ENCODE measurements at regions not wholly inside any gene's neighbourhood (a gene's known extent, or its start where the extent isn't known, plus 50 kb on each side); places are given as distances from the start of the nearest gene placed in this dataset.

- Histone ChIP-seq H3K9me2 (replicated peaks; ENCODE audit: insufficient read depth, low read length) (no peaks in the 10 kb centered on the region), H3K27ac (ENCODE audit: low read depth, low read length) (no peak overlapping the region), H3K36me3 (ENCODE audit: low read length) (no peaks in the 10 kb centered on the region), H3K27me3 (ENCODE audit: low read length) (no peaks in the 10 kb centered on the region), H3K4me2 (ENCODE audit: low read depth, low read length, poor library complexity, severe bottlenecking) (no peak overlapping the region), H2AFZ (ENCODE audit: low read depth, low read length, severe bottlenecking) (no peak overlapping the region), H4K20me1 (ENCODE audit: low read depth, low read length) (no peaks in the 10 kb centered on the region), H3K4me3 (ENCODE audit: insufficient read depth, low read length, poor library complexity, severe bottlenecking) (no peak overlapping the region), H3K79me2 (ENCODE audit: insufficient read depth, low read length) (no peaks in the 10 kb centered on the region), H3K9me3 (ENCODE audit: insufficient read depth, low read length) (no peaks in the 10 kb centered on the region), H3F3A (ENCODE audit: insufficient read depth) (no peaks in the 10 kb centered on the region), H3K9ac (ENCODE audit: low read length) (no peak overlapping the region)
- TF ChIP-seq EZH2phosphoT487 (conservative IDR thresholded peaks at IDR 0.05; ENCODE audit: low read length): no peak
- TF ChIP-seq, protein P1, sequence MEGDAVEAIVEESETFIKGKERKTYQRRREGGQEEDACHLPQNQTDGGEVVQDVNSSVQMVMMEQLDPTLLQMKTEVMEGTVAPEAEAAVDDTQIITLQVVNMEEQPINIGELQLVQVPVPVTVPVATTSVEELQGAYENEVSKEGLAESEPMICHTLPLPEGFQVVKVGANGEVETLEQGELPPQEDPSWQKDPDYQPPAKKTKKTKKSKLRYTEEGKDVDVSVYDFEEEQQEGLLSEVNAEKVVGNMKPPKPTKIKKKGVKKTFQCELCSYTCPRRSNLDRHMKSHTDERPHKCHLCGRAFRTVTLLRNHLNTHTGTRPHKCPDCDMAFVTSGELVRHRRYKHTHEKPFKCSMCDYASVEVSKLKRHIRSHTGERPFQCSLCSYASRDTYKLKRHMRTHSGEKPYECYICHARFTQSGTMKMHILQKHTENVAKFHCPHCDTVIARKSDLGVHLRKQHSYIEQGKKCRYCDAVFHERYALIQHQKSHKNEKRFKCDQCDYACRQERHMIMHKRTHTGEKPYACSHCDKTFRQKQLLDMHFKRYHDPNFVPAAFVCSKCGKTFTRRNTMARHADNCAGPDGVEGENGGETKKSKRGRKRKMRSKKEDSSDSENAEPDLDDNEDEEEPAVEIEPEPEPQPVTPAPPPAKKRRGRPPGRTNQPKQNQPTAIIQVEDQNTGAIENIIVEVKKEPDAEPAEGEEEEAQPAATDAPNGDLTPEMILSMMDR (IDR thresholded peaks at IDR 0.05; ENCODE audit: insufficient read depth, low read length, poor library complexity, severe bottlenecking): no peak
Observed at GRCh38 chr12:68536885-68537485, 73.7 kb upstream of the RAP1B start.

- Histone ChIP-seq H3K4me3 (ENCODE audit: insufficient read depth, low read length, poor library complexity, severe bottlenecking) (no peak overlapping the region), H4K20me1 (ENCODE audit: low read depth, low read length) (no peaks in the 10 kb centered on the region), H3K79me2 (ENCODE audit: insufficient read depth, low read length) (no peaks in the 10 kb centered on the region), H3K36me3 (ENCODE audit: low read length) (no peaks in the 10 kb centered on the region), H2AFZ (ENCODE audit: low read depth, low read length, severe bottlenecking) (no peak overlapping the region), H3K4me2 (ENCODE audit: low read depth, low read length, poor library complexity, severe bottlenecking) (no peak overlapping the region), H3K27me3 (ENCODE audit: low read length) (no peaks in the 10 kb centered on the region), H3F3A (ENCODE audit: insufficient read depth) (no peaks in the 10 kb centered on the region), H3K9me3 (ENCODE audit: insufficient read depth, low read length) (no peaks in the 10 kb centered on the region), H3K9ac (ENCODE audit: low read length) (no peak overlapping the region), H3K9me2 (replicated peaks; ENCODE audit: insufficient read depth, low read length) (no peaks in the 10 kb centered on the region), H3K27ac (ENCODE audit: low read depth, low read length) (no peak overlapping the region)
- TF ChIP-seq, protein P1 (IDR thresholded peaks at IDR 0.05; ENCODE audit: insufficient read depth, low read length, poor library complexity, severe bottlenecking): no peak
- no peak for TF ChIP-seq EZH2phosphoT487 (conservative IDR thresholded peaks at IDR 0.05; ENCODE audit: low read length)
Observed at GRCh38 chr12:68537571-68537970, 73.1 kb upstream of the RAP1B start.

DNA sequence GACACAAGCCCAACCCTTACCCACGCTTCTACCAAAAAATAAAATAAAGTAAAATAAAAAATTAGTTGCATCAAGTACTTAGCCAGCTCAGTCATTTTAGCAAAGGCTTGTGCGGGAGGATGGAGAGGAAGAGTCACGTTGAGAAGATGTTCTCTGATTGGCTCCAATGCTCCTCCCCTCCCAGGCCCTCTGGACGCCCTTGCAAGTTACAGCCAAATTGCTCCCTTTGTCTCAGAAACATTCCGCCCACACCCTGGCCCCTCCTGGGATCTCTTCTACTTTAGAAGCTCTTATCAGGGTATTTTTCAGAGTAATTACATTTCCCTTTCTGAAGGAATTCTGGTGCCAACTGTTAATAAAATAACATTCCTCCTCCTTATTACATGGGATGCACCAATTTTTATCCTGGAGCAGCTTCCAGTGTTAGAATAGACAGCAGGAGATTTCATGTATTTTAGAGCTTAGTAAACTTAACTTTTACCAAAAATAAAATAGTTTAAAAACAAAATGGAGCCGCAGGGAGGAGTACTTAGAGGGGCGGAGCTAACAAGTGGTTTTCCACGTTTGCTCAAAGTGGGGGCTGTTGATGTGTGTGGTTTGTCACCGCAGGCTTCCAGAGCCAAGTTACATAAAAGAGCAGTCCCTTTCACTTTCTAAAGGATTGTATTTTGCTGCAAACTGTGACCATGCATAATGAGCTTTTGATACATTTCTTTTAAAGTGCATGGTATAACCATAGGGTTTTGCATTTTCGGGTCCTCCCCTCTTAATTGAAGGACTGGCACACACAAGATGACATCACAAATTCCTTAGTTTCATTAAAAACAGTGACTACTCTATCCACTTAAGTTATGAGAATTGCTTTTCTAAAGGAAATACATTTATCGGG, 71.7 kb upstream of the RAP1B start:
- Histone ChIP-seq H3K27me3 (ENCODE audit: low read length) (no peaks in the 10 kb centered on the region), H3F3A (ENCODE audit: insufficient read depth) (no peaks in the 10 kb centered on the region), H4K20me1 (ENCODE audit: low read depth, low read length) (no peaks in the 10 kb centered on the region), H3K9me3 (ENCODE audit: insufficient read depth, low read length) (no peaks in the 10 kb centered on the region), H3K27ac (ENCODE audit: low read depth, low read length) (no peak overlapping the region), H3K79me2 (ENCODE audit: insufficient read depth, low read length) (no peaks in the 10 kb centered on the region), H3K4me2 (ENCODE audit: low read depth, low read length, poor library complexity, severe bottlenecking) (no peak overlapping the region), H3K36me3 (ENCODE audit: low read length) (no peaks in the 10 kb centered on the region), H2AFZ (ENCODE audit: low read depth, low read length, severe bottlenecking) (no peak overlapping the region), H3K4me3 (ENCODE audit: insufficient read depth, low read length, poor library complexity, severe bottlenecking) (no peak overlapping the region), H3K9ac (ENCODE audit: low read length) (no peak overlapping the region), H3K9me2 (replicated peaks; ENCODE audit: insufficient read depth, low read length) (no peaks in the 10 kb centered on the region)
- TF ChIP-seq, protein P1 (IDR thresholded peaks at IDR 0.05; ENCODE audit: insufficient read depth, low read length, poor library complexity, severe bottlenecking): no peak
- no peak for TF ChIP-seq EZH2phosphoT487 (conservative IDR thresholded peaks at IDR 0.05; ENCODE audit: low read length)
